Lung (tissue), 11 donors: ENCODE measurements at regions not wholly inside any gene's neighbourhood (a gene's known extent, or its start where the extent isn't known, plus 50 kb on each side); places are given as distances from the start of the nearest gene placed in this dataset.
"Not testable (repeated sequence)": the region's sequence is repeated elsewhere in the genome, so short reads cannot be mapped to it uniquely, and the experiment has no call there.

Experiments used
- ATAC-seq: fragments of 200-7000 bp; cut with Tn5 transposase; one replicate; pipeline ENCODE4 v1.9.1; 2020; ENCODE audit warnings: moderate number of reproducible peaks; ENCODE audit not compliant: insufficient read depth, low FRiP score
- DNase-seq, 3 donors: peaks; one replicate each; pipeline ENCODE4 v3.0.0-alpha.2; 2013 to 2017
- H3K27ac ChIP-seq, 2 donors: one replicate each; pipeline ENCODE4 v1.5.1; 2013; ENCODE audit warnings: mild to moderate bottlenecking in 2 of 2, moderate library complexity in 2 of 2, control low read depth in 1 of 2, inconsistent platforms in 1 of 2, low read depth in 1 of 2, low read length in 1 of 2
- H3K27me3 ChIP-seq, 3 donors: one replicate each; pipeline ENCODE4 v1.5.1; 2013; ENCODE audit warnings: low read length in 2 of 3; ENCODE audit not compliant: control insufficient read depth in 3 of 3, insufficient read depth in 3 of 3
- H3K36me3 ChIP-seq, 4 donors: one replicate each; pipeline ENCODE4 v1.5.1; 2013; ENCODE audit warnings: low read length in 4 of 4, mild to moderate bottlenecking in 1 of 4, moderate library complexity in 1 of 4; ENCODE audit not compliant: control insufficient read depth in 4 of 4, insufficient read depth in 4 of 4
- H3K4me1 ChIP-seq, 5 donors: one replicate each; pipeline ENCODE4 v1.5.1; 2013; ENCODE audit warnings: low read length in 5 of 5, mild to moderate bottlenecking in 2 of 5, moderate library complexity in 1 of 5; ENCODE audit not compliant: control insufficient read depth in 5 of 5, insufficient read depth in 5 of 5
- H3K4me3 ChIP-seq: one replicate; pipeline ENCODE4 v1.5.1; 2013; ENCODE audit warnings: mild to moderate bottlenecking, control low read depth, moderate library complexity
- H3K9ac ChIP-seq, 2 donors: one replicate each; pipeline ENCODE4 v1.5.1; 2013; ENCODE audit warnings: low read length in 2 of 2, control low read depth in 1 of 2; ENCODE audit not compliant: insufficient read depth in 1 of 2
- H3K9me3 ChIP-seq, 4 donors: one replicate each; pipeline ENCODE4 v1.5.1; 2013; ENCODE audit warnings: low read length in 3 of 4, mild to moderate bottlenecking in 1 of 4, moderate library complexity in 1 of 4; ENCODE audit not compliant: control insufficient read depth in 4 of 4, insufficient read depth in 3 of 4
- WGBS, 2 donors: extraction: QIAGEN DNeasy Blood & Tissue Kit; methylation state at CpG; one replicate each; pipeline ENCODE4 v1.1.7; 2013; 5-methylcytosine and 5-hydroxymethylcytosine counted together
- TF ChIP-seq, protein P1 (sequence below): IDR thresholded peaks from 2 replicates; pipeline ENCODE4 v1.5.1; 2012; ENCODE audit warnings: mild to moderate bottlenecking; ENCODE audit errors: control extremely low read depth, extremely low read depth
- donor health status: control.
- donor health status: control.
- donor health status: Bipolar disorder and iron deficiency.
- donor health status: healthy.
- donor health status: DM: yes; HTN: yes; CAD: no.

- H3K4me3 ChIP-seq, result no peak overlapping the region
- H3K36me3 ChIP-seq, result peaks cover 0 to 3% (median 0%) of the 10 kb centered on the region in 4 donors
- 70 to 72% methylated on average over 6 of the region's 6 CpGs for WGBS, 2 donors
- no peak overlapping the region for H3K27ac ChIP-seq
- TF ChIP-seq, protein P1, sequence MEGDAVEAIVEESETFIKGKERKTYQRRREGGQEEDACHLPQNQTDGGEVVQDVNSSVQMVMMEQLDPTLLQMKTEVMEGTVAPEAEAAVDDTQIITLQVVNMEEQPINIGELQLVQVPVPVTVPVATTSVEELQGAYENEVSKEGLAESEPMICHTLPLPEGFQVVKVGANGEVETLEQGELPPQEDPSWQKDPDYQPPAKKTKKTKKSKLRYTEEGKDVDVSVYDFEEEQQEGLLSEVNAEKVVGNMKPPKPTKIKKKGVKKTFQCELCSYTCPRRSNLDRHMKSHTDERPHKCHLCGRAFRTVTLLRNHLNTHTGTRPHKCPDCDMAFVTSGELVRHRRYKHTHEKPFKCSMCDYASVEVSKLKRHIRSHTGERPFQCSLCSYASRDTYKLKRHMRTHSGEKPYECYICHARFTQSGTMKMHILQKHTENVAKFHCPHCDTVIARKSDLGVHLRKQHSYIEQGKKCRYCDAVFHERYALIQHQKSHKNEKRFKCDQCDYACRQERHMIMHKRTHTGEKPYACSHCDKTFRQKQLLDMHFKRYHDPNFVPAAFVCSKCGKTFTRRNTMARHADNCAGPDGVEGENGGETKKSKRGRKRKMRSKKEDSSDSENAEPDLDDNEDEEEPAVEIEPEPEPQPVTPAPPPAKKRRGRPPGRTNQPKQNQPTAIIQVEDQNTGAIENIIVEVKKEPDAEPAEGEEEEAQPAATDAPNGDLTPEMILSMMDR, result no peak
- no peak for DNase-seq
- ATAC-seq, result no peak
- no peaks in the 10 kb centered on the region for H3K27me3 ChIP-seq
- H3K9me3 ChIP-seq, result no peaks in the 10 kb centered on the region
- no peak overlapping the region for H3K9ac ChIP-seq
- H3K4me1 ChIP-seq, result no peaks in the 10 kb centered on the region
Observed at GRCh38 chr7:66523409-66523808, 105.3 kb upstream of the KCTD7 start.

- Histone ChIP-seq H3K36me3 (peaks cover 0 to 8% (median 0%) of the 10 kb centered on the region in 4 donors), H3K4me3 (no peak overlapping the region), H3K9me3 (no peaks in the 10 kb centered on the region), H3K27me3 (no peaks in the 10 kb centered on the region), H3K9ac (no peak overlapping the region), H3K27ac (no peak overlapping the region), H3K4me1 (no peaks in the 10 kb centered on the region)
- TF ChIP-seq, protein P1, result no peak
- 91 to 98% methylated on average over 5 of the region's 5 CpGs for WGBS, 2 donors
- ATAC-seq (no peak), DNase-seq (no peak)
Observed at GRCh38 chr7:66524738-66525137, 103.9 kb upstream of the KCTD7 start.

DNA sequence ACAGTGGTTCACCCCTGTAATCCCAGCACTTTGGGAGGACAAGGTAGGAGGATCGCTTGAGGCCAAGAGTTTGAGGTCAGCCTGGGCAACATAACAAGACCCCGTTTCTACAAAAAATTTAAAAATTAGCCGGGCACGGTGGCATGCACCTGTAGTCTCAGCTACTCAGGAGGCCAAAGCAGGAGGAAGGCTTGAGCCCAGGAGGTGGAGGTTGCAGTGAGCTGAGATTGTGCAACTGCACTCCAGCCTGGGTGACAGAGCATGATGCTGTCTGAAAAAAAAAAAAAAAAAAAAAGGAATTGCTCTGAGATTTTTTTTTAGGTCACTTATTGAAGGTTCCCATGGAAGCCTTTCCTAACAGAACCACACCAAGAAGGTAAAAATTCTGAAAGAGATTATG, 101.9 kb upstream of the KCTD7 start:
- H3K27ac ChIP-seq, result not testable (repeated sequence)

DNA sequence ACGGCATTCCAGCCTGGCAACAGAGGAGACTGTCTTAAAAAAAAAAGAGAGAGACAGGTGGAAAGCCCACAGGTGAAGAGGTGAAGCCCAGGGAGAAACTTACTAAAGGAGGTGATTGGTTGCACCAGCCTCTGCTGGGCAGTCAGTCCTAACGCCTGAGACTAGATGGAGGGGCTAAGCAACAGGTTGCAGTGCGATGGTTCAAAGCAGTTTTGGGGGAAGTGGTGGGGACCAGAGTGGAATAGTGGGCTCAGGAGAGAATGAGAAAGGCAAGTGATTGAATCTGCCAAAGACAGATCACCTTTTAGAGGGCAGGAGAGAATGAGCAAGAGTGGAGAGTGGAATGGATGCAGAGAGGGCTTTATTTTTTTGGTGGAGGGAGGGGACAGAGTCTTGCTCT, 100.0 kb upstream of the KCTD7 start:
- no peak overlapping the region for H3K4me3 ChIP-seq
- no peaks in the 10 kb centered on the region for H3K4me1 ChIP-seq
- ATAC-seq, result no peak
- no peak for DNase-seq
- no peaks in the 10 kb centered on the region for H3K9me3 ChIP-seq
- H3K9ac ChIP-seq, result no peak overlapping the region
- peaks cover 0 to 12% (median 0%) of the 10 kb centered on the region in 4 donors for H3K36me3 ChIP-seq
- no peaks in the 10 kb centered on the region for H3K27me3 ChIP-seq
- no peak overlapping the region for H3K27ac ChIP-seq
- TF ChIP-seq, protein P1, result no peak
- 96 to 99% methylated on average over 3 of the region's 3 CpGs for WGBS, 2 donors

More for the DNA sequence above, 101.9 kb upstream of the KCTD7 start:
- WGBS, 2 donors, result 95 to 99% methylated on average over 4 of the region's 4 CpGs
- not testable (repeated sequence) for H3K4me1 ChIP-seq, DNase-seq, H3K9me3 ChIP-seq, ATAC-seq, H3K27me3 ChIP-seq, H3K9ac ChIP-seq, H3K4me3 ChIP-seq
- peaks cover 0 to 12% (median 0%) of the 10 kb centered on the region in 4 donors for H3K36me3 ChIP-seq
